Hepatocyte (in vitro differentiated cells): ENCODE measurements at regions not wholly inside any gene's neighbourhood (a gene's known extent, or its start where the extent isn't known, plus 50 kb on each side); places are given as distances from the start of the nearest gene placed in this dataset.

Experiments
- DNase-seq: peaks from one replicate; pipeline ENCODE4 v3.0.0-alpha.2; 2016; ENCODE audit warnings: low spot score
- H2AFZ ChIP-seq: fragments of 200-600 bp; sonication (generic); 2 replicates; pipeline ENCODE4 v1.6.0; 2016; ENCODE audit warnings: antibody characterized with exemption, mild to moderate bottlenecking
- H3K27ac ChIP-seq: fragments of 200-600 bp; sonication (generic); 2 replicates; pipeline ENCODE4 v1.5.1; 2016; ENCODE audit warnings: mild to moderate bottlenecking
- H3K27me3 ChIP-seq: fragments of 200-600 bp; sonication (generic); 2 replicates; pipeline ENCODE4 v1.6.1; 2016
- H3K36me3 ChIP-seq: fragments of 200-600 bp; sonication (generic); replicated peaks from 2 replicates; pipeline ENCODE4 v1.5.1; 2016; ENCODE audit warnings: low read depth; ENCODE audit not compliant: insufficient read depth
- H3K4me1 ChIP-seq: fragments of 200-600 bp; sonication (generic); 2 replicates; pipeline ENCODE4 v1.5.1; 2016; ENCODE audit warnings: mild to moderate bottlenecking, moderate library complexity; ENCODE audit not compliant: insufficient read depth
- H3K4me2 ChIP-seq: fragments of 200-600 bp; sonication (generic); 2 replicates; pipeline ENCODE4 v1.6.0; 2016
- H3K4me3 ChIP-seq: fragments of 200-600 bp; sonication (generic); 2 replicates; pipeline ENCODE4 v1.5.1; 2016; ENCODE audit warnings: mild to moderate bottlenecking
- H3K79me2 ChIP-seq: fragments of 200-600 bp; sonication (generic); 2 replicates; pipeline ENCODE4 v1.6.0; 2017; ENCODE audit warnings: mild to moderate bottlenecking
- H3K9me2 ChIP-seq: fragments of 200-600 bp; sonication (generic); replicated peaks from 2 replicates; pipeline ENCODE4 v1.6.0; 2017; ENCODE audit warnings: mild to moderate bottlenecking; ENCODE audit not compliant: insufficient read depth
- H3K9me3 ChIP-seq: fragments of 200-600 bp; sonication (generic); 2 replicates; pipeline ENCODE4 v1.5.1; 2016; ENCODE audit warnings: low read depth, mild to moderate bottlenecking
- H4K20me1 ChIP-seq: fragments of 200-600 bp; sonication (generic); 2 replicates; pipeline ENCODE4 v1.6.0; 2016; ENCODE audit warnings: mild to moderate bottlenecking; ENCODE audit not compliant: insufficient read depth, poor library complexity, severe bottlenecking
- CTCF ChIP-seq: fragments of 200-600 bp; sonication (generic); IDR thresholded peaks from 2 replicates; pipeline ENCODE4 v1.5.1; 2016; ENCODE audit warnings: antibody characterized with exemption, mild to moderate bottlenecking; ENCODE audit not compliant: poor library complexity
- EZH2 ChIP-seq: fragments of 200-600 bp; sonication (generic); IDR thresholded peaks from 2 replicates; pipeline ENCODE4 v1.6.1; 2016; ENCODE audit warnings: antibody characterized with exemption, mild to moderate bottlenecking, borderline replicate concordance
- EZH2phosphoT487 ChIP-seq: fragments of 200-600 bp; sonication (generic); IDR thresholded peaks from one replicate; pipeline ENCODE4 v1.6.1; 2018; ENCODE audit warnings: antibody characterized with exemption, mild to moderate bottlenecking, low read depth, moderate library complexity; ENCODE audit not compliant: unreplicated experiment, severe bottlenecking
- WGBS: methylation state at CpG from one replicate; pipeline ENCODE4 v1.1.6; 2016; ENCODE audit warnings: low lambda C conversion rate; ENCODE audit errors: missing lambda C conversion rate; 5-methylcytosine and 5-hydroxymethylcytosine counted together

- 92% methylated on average over 4 of the region's 4 CpGs for WGBS
- Histone ChIP-seq H3K9me3 (no peaks in the 10 kb centered on the region), H2AFZ (no peak overlapping the region), H3K4me3 (no peak overlapping the region), H3K4me1 (no peaks in the 10 kb centered on the region), H3K27me3 (no peaks in the 10 kb centered on the region), H3K27ac (no peak overlapping the region), H4K20me1 (no peaks in the 10 kb centered on the region), H3K9me2 (no peaks in the 10 kb centered on the region), H3K4me2 (no peak overlapping the region), H3K36me3 (no peaks in the 10 kb centered on the region), H3K79me2 (no peaks in the 10 kb centered on the region)
- TF ChIP-seq EZH2 = no peak
- TF ChIP-seq CTCF = no peak
- no peak for TF ChIP-seq EZH2phosphoT487
- no peak for DNase-seq
Measured at GRCh38 chr9:13461414-13461991, 182.0 kb upstream of the MPDZ start.

- Histone ChIP-seq H3K4me2 (no peak overlapping the region), H3K36me3 (no peaks in the 10 kb centered on the region), H3K27me3 (no peaks in the 10 kb centered on the region), H2AFZ (no peak overlapping the region), H3K79me2 (no peaks in the 10 kb centered on the region), H3K9me3 (no peaks in the 10 kb centered on the region), H3K9me2 (no peaks in the 10 kb centered on the region), H4K20me1 (no peaks in the 10 kb centered on the region), H3K4me1 (no peaks in the 10 kb centered on the region), H3K4me3 (no peak overlapping the region), H3K27ac (no peak overlapping the region)
- DNase-seq = no peak
- no peak for TF ChIP-seq EZH2phosphoT487
- no peak for TF ChIP-seq EZH2
- no peak for TF ChIP-seq CTCF
- WGBS = 60% methylated on average over 3 of the region's 3 CpGs
Measured at GRCh38 chr9:13459071-13459470, 179.6 kb upstream of the MPDZ start.

GRCh38 chr9:13457795-13458194 is 178.3 kb upstream of the MPDZ start:
- WGBS = 73% methylated on average over 1 of the region's 1 CpG
- Histone ChIP-seq H3K4me1 (no peaks in the 10 kb centered on the region), H3K27ac (no peak overlapping the region), H3K36me3 (no peaks in the 10 kb centered on the region), H3K9me2 (no peaks in the 10 kb centered on the region), H3K9me3 (no peaks in the 10 kb centered on the region), H3K79me2 (no peaks in the 10 kb centered on the region), H3K27me3 (no peaks in the 10 kb centered on the region), H3K4me2 (no peak overlapping the region), H3K4me3 (no peak overlapping the region), H4K20me1 (no peaks in the 10 kb centered on the region), H2AFZ (no peak overlapping the region)
- no peak for TF ChIP-seq EZH2phosphoT487
- no peak for TF ChIP-seq CTCF
- no peak for TF ChIP-seq EZH2
- no peak for DNase-seq

- no peak for DNase-seq
- 77% methylated on average over 3 of the region's 3 CpGs for WGBS
- Histone ChIP-seq H3K9me2 (no peaks in the 10 kb centered on the region), H3K9me3 (no peaks in the 10 kb centered on the region), H3K36me3 (no peaks in the 10 kb centered on the region), H4K20me1 (no peaks in the 10 kb centered on the region), H2AFZ (no peak overlapping the region), H3K4me2 (no peak overlapping the region), H3K79me2 (no peaks in the 10 kb centered on the region), H3K27ac (no peak overlapping the region), H3K4me3 (no peak overlapping the region), H3K4me1 (no peaks in the 10 kb centered on the region), H3K27me3 (no peaks in the 10 kb centered on the region)
- TF ChIP-seq EZH2phosphoT487 = no peak
- no peak for TF ChIP-seq EZH2
- TF ChIP-seq CTCF = no peak
Measured at GRCh38 chr9:13450723-13451122, 171.2 kb upstream of the MPDZ start.
